ENCODE measurements at regions not wholly inside any gene's neighbourhood (a gene's known extent, or its start where the extent isn't known, plus 50 kb on each side); places are given as distances from the start of the nearest gene placed in this dataset.

GRCh38 chr20:52483382-52483781, 291.8 kb upstream of the ZFP64 start:
- no peaks in the 10 kb centered on the region for H3K9me3 Mint-ChIP-seq (ENCODE audit: low read depth)
- no peak for DNase-seq (ENCODE audit: low spot score)
- H3K27ac Mint-ChIP-seq (ENCODE audit: unreplicated experiment), result no peak overlapping the region
- H3K27me3 Mint-ChIP-seq (ENCODE audit: low read depth), result no peaks in the 10 kb centered on the region
- peaks cover 6% of the 10 kb centered on the region for H3K4me1 Mint-ChIP-seq (ENCODE audit: low read depth)
- H3K4me3 Mint-ChIP-seq (ENCODE audit: unreplicated experiment), result no peak overlapping the region
- no peaks in the 10 kb centered on the region for H3K36me3 Mint-ChIP-seq (ENCODE audit: low read depth)
- TF ChIP-seq CTCF (IDR thresholded peaks at IDR 0.05), result no peak

DNA sequence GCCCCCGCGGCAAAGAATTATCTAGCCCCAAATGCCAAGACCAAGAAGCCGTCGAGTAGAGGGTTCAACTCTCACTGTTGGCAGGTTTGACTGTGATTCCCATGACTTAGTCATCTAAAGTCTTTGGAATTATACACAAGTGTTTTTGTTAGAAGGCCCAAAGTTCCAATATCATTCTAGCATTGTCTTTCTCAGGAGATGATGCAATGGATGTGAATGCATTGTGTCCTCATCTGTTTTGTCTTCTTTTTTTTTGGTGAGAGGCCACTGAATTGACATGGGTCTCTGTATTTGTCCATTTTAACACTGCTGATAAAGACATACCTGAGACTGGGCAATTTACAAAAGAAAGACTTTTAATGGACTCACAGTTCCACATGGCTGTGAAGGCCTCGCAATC, 290.5 kb upstream of the ZFP64 start:
- Mint-ChIP-seq H3K36me3 (ENCODE audit: low read depth) (no peaks in the 10 kb centered on the region), H3K9me3 (ENCODE audit: low read depth) (no peaks in the 10 kb centered on the region), H3K27me3 (ENCODE audit: low read depth) (no peaks in the 10 kb centered on the region), H3K27ac (ENCODE audit: unreplicated experiment) (no peak overlapping the region), H3K4me1 (ENCODE audit: low read depth) (peaks cover 6% of the 10 kb centered on the region), H3K4me3 (ENCODE audit: unreplicated experiment) (no peak overlapping the region)
- DNase-seq (ENCODE audit: low spot score), result no peak
- TF ChIP-seq CTCF (IDR thresholded peaks at IDR 0.05), result no peak

- no peak for TF ChIP-seq CTCF (IDR thresholded peaks at IDR 0.05)
- Mint-ChIP-seq H3K27ac (ENCODE audit: unreplicated experiment) (no peak overlapping the region), H3K36me3 (ENCODE audit: low read depth) (no peaks in the 10 kb centered on the region), H3K9me3 (ENCODE audit: low read depth) (no peaks in the 10 kb centered on the region), H3K27me3 (ENCODE audit: low read depth) (no peaks in the 10 kb centered on the region), H3K4me3 (ENCODE audit: unreplicated experiment) (no peak overlapping the region), H3K4me1 (ENCODE audit: low read depth) (peaks cover 6% of the 10 kb centered on the region)
- no peak for DNase-seq (ENCODE audit: low spot score)
Measured at GRCh38 chr20:52481443-52481842, 289.9 kb upstream of the ZFP64 start.

DNA sequence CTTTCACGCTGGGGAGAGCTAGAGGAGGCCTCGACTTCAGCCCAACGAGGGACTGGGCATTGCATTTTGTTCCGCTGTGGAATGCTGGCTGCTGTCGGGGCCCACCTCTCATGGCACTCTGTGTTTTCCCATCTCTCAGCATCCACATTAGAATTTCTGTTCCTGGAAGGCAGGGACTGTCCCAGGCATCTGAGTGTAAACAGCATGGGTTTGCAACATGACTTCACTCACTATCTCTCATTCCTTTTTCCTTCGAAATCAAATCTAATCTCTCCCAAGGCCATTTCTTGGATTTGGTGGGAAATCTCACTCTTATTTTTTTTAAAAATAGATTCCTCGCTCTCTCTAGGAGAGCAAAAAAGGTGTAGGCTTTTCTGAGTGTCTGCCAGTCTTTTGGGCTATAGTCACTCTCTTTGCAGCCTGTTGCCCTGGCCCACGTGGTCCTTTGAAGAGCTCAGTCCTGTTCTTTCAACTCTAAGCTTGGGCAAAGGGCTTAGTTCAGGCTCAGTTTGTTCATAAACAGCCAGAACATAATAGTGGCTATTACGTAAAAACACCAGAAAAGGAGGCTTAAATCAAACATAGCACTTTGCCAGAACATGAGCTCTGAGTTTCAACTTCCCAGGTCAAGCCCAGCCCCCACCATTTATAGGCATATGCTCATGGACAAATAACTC, 284.6 kb upstream of the ZFP64 start:
- H3K9me3 Mint-ChIP-seq (ENCODE audit: low read depth), result no peaks in the 10 kb centered on the region

GRCh38 chr20:52473186-52473585, 281.6 kb upstream of the ZFP64 start:
- no peaks in the 10 kb centered on the region for H3K36me3 Mint-ChIP-seq (ENCODE audit: low read depth)
- no peak overlapping the region for H3K27ac Mint-ChIP-seq (ENCODE audit: unreplicated experiment)
- no peaks in the 10 kb centered on the region for H3K4me1 Mint-ChIP-seq (ENCODE audit: low read depth)
- no peak overlapping the region for H3K4me3 Mint-ChIP-seq (ENCODE audit: unreplicated experiment)
- H3K9me3 Mint-ChIP-seq (ENCODE audit: low read depth), result no peaks in the 10 kb centered on the region
- DNase-seq (ENCODE audit: low spot score), result no peak
- H3K27me3 Mint-ChIP-seq (ENCODE audit: low read depth), result peaks cover 6% of the 10 kb centered on the region
- no peak for TF ChIP-seq CTCF (IDR thresholded peaks at IDR 0.05)

More for the DNA sequence above, 284.6 kb upstream of the ZFP64 start:
- TF ChIP-seq CTCF (IDR thresholded peaks at IDR 0.05), result no peak
- H3K27ac Mint-ChIP-seq (ENCODE audit: unreplicated experiment), result no peak overlapping the region
- peaks cover 6% of the 10 kb centered on the region for H3K27me3 Mint-ChIP-seq (ENCODE audit: low read depth)
- no peaks in the 10 kb centered on the region for H3K36me3 Mint-ChIP-seq (ENCODE audit: low read depth)
- no peak for DNase-seq (ENCODE audit: low spot score)
- H3K4me3 Mint-ChIP-seq (ENCODE audit: unreplicated experiment), result no peak overlapping the region
- H3K4me1 Mint-ChIP-seq (ENCODE audit: low read depth), result no peaks in the 10 kb centered on the region
